NB4 (cell line): ENCODE measurements at regions not wholly inside any gene's neighbourhood (a gene's known extent, or its start where the extent isn't known, plus 50 kb on each side); places are given as distances from the start of the nearest gene placed in this dataset.

Experiments
- MAX ChIP-seq: IDR thresholded peaks from 2 replicates; pipeline ENCODE4 v1.6.1; 2011; ENCODE audit warnings: low read depth, low read length
- TF ChIP-seq, protein P1 (sequence below): IDR thresholded peaks from one replicate; pipeline ENCODE4 v1.5.1; 2012; ENCODE audit warnings: low read depth, low read length

- TF ChIP-seq, protein P1, sequence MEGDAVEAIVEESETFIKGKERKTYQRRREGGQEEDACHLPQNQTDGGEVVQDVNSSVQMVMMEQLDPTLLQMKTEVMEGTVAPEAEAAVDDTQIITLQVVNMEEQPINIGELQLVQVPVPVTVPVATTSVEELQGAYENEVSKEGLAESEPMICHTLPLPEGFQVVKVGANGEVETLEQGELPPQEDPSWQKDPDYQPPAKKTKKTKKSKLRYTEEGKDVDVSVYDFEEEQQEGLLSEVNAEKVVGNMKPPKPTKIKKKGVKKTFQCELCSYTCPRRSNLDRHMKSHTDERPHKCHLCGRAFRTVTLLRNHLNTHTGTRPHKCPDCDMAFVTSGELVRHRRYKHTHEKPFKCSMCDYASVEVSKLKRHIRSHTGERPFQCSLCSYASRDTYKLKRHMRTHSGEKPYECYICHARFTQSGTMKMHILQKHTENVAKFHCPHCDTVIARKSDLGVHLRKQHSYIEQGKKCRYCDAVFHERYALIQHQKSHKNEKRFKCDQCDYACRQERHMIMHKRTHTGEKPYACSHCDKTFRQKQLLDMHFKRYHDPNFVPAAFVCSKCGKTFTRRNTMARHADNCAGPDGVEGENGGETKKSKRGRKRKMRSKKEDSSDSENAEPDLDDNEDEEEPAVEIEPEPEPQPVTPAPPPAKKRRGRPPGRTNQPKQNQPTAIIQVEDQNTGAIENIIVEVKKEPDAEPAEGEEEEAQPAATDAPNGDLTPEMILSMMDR = no peak
- TF ChIP-seq MAX = no peak
These were observed 473.8 kb downstream of the KLF5 start for GRCh38 chr13:73532582-73532981.
